ENCODE measurements at regions not wholly inside any gene's neighbourhood (a gene's known extent, or its start where the extent isn't known, plus 50 kb on each side); places are given as distances from the start of the nearest gene placed in this dataset.

- no peak for TF ChIP-seq USF1 (IDR thresholded peaks at IDR 0.05; ENCODE audit: borderline replicate concordance, extremely low read length, insufficient read depth, low read depth, low read length)
- TF ChIP-seq ZBTB4 (CRISPR knock-in tag; IDR thresholded peaks at IDR 0.05): no peak
- no peak for TF ChIP-seq NR2C1 (IDR thresholded peaks at IDR 0.05)
- TF ChIP-seq ZSCAN29 (IDR thresholded peaks at IDR 0.05): no peak
- no peak for TF ChIP-seq PAX5 (IDR thresholded peaks at IDR 0.05; ENCODE audit: borderline replicate concordance, low read depth, low read length)
- no peak for TF ChIP-seq POLR2AphosphoS5 (IDR thresholded peaks at IDR 0.05; ENCODE audit: low read length)
- TF ChIP-seq FOXM1 (IDR thresholded peaks at IDR 0.05; ENCODE audit: low read depth, low read length): no peak
- no peak for TF ChIP-seq REST (IDR thresholded peaks at IDR 0.05; ENCODE audit: low read depth, low read length)
- TF ChIP-seq EP300 (IDR thresholded peaks at IDR 0.05; ENCODE audit: borderline replicate concordance in 1 of 2, control insufficient read depth in 1 of 2, low read depth in 2 of 2, low read length in 2 of 2): no peak
- no peak for TF ChIP-seq POLR2A (IDR thresholded peaks at IDR 0.05; ENCODE audit: low read depth, low read length)
These were observed 116.4 kb downstream of the IRS2 start for GRCh38 chr13:109669956-109670355.

Measured in GM12878 (cell line).